GM23248 (cell line): ENCODE measurements at regions not wholly inside any gene's neighbourhood (a gene's known extent, or its start where the extent isn't known, plus 50 kb on each side); places are given as distances from the start of the nearest gene placed in this dataset.

Experiments
- EZH2 ChIP-seq: fragments of 200-600 bp; sonication (generic); IDR thresholded peaks from 2 replicates; pipeline ENCODE4 v1.6.1; 2018; ENCODE audit warnings: antibody characterized with exemption, mild to moderate bottlenecking; ENCODE audit not compliant: insufficient read depth, poor library complexity, severe bottlenecking
- EZH2phosphoT487 ChIP-seq: fragments of 200-600 bp; sonication (generic); IDR thresholded peaks from 2 replicates; pipeline ENCODE4 v1.6.1; 2018; ENCODE audit warnings: antibody characterized with exemption, moderate library complexity, mild to moderate bottlenecking, low read depth; ENCODE audit not compliant: insufficient read depth

GRCh38 chr4:158122501-158122900, 50.3 kb downstream of the GASK1B start:
- TF ChIP-seq EZH2 (no peak), EZH2phosphoT487 (no peak)
